Prostate gland (tissue), 2 donors: ENCODE measurements at regions not wholly inside any gene's neighbourhood (a gene's known extent, or its start where the extent isn't known, plus 50 kb on each side); places are given as distances from the start of the nearest gene placed in this dataset.

Experiments
- CTCF ChIP-seq, 4 experiments: fragments of 200-600 bp in 2 of 4; fragments of 450-650 bp in 2 of 4; sonication (generic) in 2 of 4; IDR thresholded peaks; 1 replicate in 3 of 4; 2 replicates in 1 of 4; pipeline ENCODE4 v1.5.1; 2016 to 2019; ENCODE audit warnings: antibody characterized with exemption in 4 of 4, mild to moderate bottlenecking in 2 of 4, moderate library complexity in 2 of 4
- POLR2A ChIP-seq: fragments of 450-650 bp; IDR thresholded peaks from one replicate; pipeline ENCODE4 v1.6.1; 2016; ENCODE audit warnings: antibody characterized with exemption, mild to moderate bottlenecking
- POLR2AphosphoS5 ChIP-seq: sonication (generic); formaldehyde crosslinking; IDR thresholded peaks from one replicate; pipeline ENCODE4 v1.6.1; 2017; ENCODE audit warnings: antibody characterized with exemption

GRCh38 chr4:144494280-144494679 is 151.7 kb upstream of the HHIP start:
- TF ChIP-seq CTCF (IDR thresholded peaks at IDR 0.05) (no peak), POLR2AphosphoS5 (no peak), POLR2A (no peak)
